Left cardiac atrium (tissue), 4 donors: ENCODE measurements at regions not wholly inside any gene's neighbourhood (a gene's known extent, or its start where the extent isn't known, plus 50 kb on each side); places are given as distances from the start of the nearest gene placed in this dataset.
"Not testable (repeated sequence)": the region's sequence is repeated elsewhere in the genome, so short reads cannot be mapped to it uniquely, and the experiment has no call there.

Source experiments
- ATAC-seq, 2 donors: fragments of 200-7000 bp; cut with Tn5 transposase; one replicate each; pipeline ENCODE4 v1.9.1; 2020; ENCODE audit warnings: mild to moderate bottlenecking in 2 of 2, moderate library complexity in 2 of 2
- DNase-seq: peaks from one replicate; pipeline ENCODE4 v3.0.0-alpha.2; 2020
- intact Hi-C, 2 donors: fragments of 100-400 bp; cut with DNase I; formaldehyde crosslinking; loops; one replicate each; pipeline versions ENCODE4 v1.14.1 to v1.15.1; 2022 to 2023
- donor health status: DM: no; HTN: yes; CAD: no.
- donor health status: DM: no; HTN: yes; CAD: no; lungs with severe emphysema.
- donor health status: DM: yes; HTN: yes; CAD: no.
- donor health status: Dilated cardiomyopathy.

GRCh38 chr18:4705894-4706293 lies 250.8 kb upstream of the DLGAP1 start:
- intact Hi-C loops = no loop called here
- ATAC-seq (no peak), DNase-seq (no peak)

GRCh38 chr18:4704781-4705180 lies 249.7 kb upstream of the DLGAP1 start:
- no peak for DNase-seq
- no peak for ATAC-seq
- intact Hi-C loops = no loop called here

GRCh38 chr18:4691836-4692235 lies 236.7 kb upstream of the DLGAP1 start:
- ATAC-seq (no peak), DNase-seq (no peak)
- intact Hi-C loops = no loop called here

GRCh38 chr18:4678685-4679084 lies 223.6 kb upstream of the DLGAP1 start:
- DNase-seq, ATAC-seq, intact Hi-C loops: not testable (repeated sequence)

GRCh38 chr18:4677006-4677405 lies 221.9 kb upstream of the DLGAP1 start:
- DNase-seq (no peak), ATAC-seq (no peak)
- intact Hi-C loops = no loop called here

- intact Hi-C loops = no loop called here
- DNase-seq (no peak), ATAC-seq (no peak)
Observed at GRCh38 chr18:4672162-4672561, 217.1 kb upstream of the DLGAP1 start.

GRCh38 chr18:4658804-4659203 lies 203.7 kb upstream of the DLGAP1 start:
- intact Hi-C loops = no loop called here
- no peak for ATAC-seq

GRCh38 chr18:4653418-4653817 lies 198.3 kb upstream of the DLGAP1 start:
- intact Hi-C loops = no loop called here
- no peak for ATAC-seq
- DNase-seq = no peak

More at GRCh38 chr18:4658804-4659203, 203.7 kb upstream of the DLGAP1 start:
- no peak for DNase-seq

- intact Hi-C loops = no loop called here
- ATAC-seq (no peak), DNase-seq (no peak)
Observed at GRCh38 chr18:4641771-4642368, 186.8 kb upstream of the DLGAP1 start.

GRCh38 chr18:4640349-4641012 lies 185.4 kb upstream of the DLGAP1 start:
- intact Hi-C loops = no loop called here
- DNase-seq = no peak
- ATAC-seq = no peak

- intact Hi-C loops = no loop called here
- no peak for ATAC-seq
- no peak for DNase-seq
Observed at GRCh38 chr18:4639628-4640310, 184.7 kb upstream of the DLGAP1 start.

GRCh38 chr18:4638680-4639079 lies 183.6 kb upstream of the DLGAP1 start:
- intact Hi-C loops = no loop called here
- no peak for DNase-seq
- no peak for ATAC-seq

GRCh38 chr18:4637876-4638275 lies 182.8 kb upstream of the DLGAP1 start:
- DNase-seq (no peak), ATAC-seq (no peak)
- intact Hi-C loops = no loop called here

GRCh38 chr18:4636967-4637366 lies 181.9 kb upstream of the DLGAP1 start:
- DNase-seq (no peak), ATAC-seq (no peak)
- intact Hi-C loops = no loop called here

GRCh38 chr18:4631239-4631638 lies 176.1 kb upstream of the DLGAP1 start:
- intact Hi-C loops = no loop called here
- no peak for ATAC-seq
- DNase-seq = no peak

- ATAC-seq = no peak
- intact Hi-C loops = no loop called here
Observed at GRCh38 chr18:4605212-4605611, 150.1 kb upstream of the DLGAP1 start.

GRCh38 chr18:4603955-4604354 lies 148.8 kb upstream of the DLGAP1 start:
- no peak for ATAC-seq
- intact Hi-C loops = no loop called here

More at GRCh38 chr18:4605212-4605611, 150.1 kb upstream of the DLGAP1 start:
- DNase-seq = no peak

GRCh38 chr18:4599312-4599711 lies 144.2 kb upstream of the DLGAP1 start:
- intact Hi-C loops = no loop called here
- DNase-seq (no peak), ATAC-seq (no peak)

More at GRCh38 chr18:4603955-4604354, 148.8 kb upstream of the DLGAP1 start:
- no peak for DNase-seq

GRCh38 chr18:4597301-4597700 lies 142.2 kb upstream of the DLGAP1 start:
- intact Hi-C loops = no loop called here

GRCh38 chr18:4593895-4594294 lies 138.8 kb upstream of the DLGAP1 start:
- intact Hi-C loops = no loop called here
- ATAC-seq (no peak), DNase-seq (no peak)

More at GRCh38 chr18:4597301-4597700, 142.2 kb upstream of the DLGAP1 start:
- no peak for DNase-seq
- no peak for ATAC-seq

GRCh38 chr18:4593459-4593858 lies 138.4 kb upstream of the DLGAP1 start:
- DNase-seq (no peak), ATAC-seq (no peak)
- intact Hi-C loops = no loop called here
